Heart right ventricle (tissue), 16 donors: ENCODE measurements at regions not wholly inside any gene's neighbourhood (a gene's known extent, or its start where the extent isn't known, plus 50 kb on each side); places are given as distances from the start of the nearest gene placed in this dataset.

Experiments used
- ATAC-seq, 8 donors: fragments of 200-7000 bp; cut with Tn5 transposase; one replicate each; pipeline ENCODE4 v1.9.1; 2020; ENCODE audit warnings: mild to moderate bottlenecking in 8 of 8, moderate library complexity in 8 of 8, moderate number of reproducible peaks in 1 of 8
- DNase-seq, 2 donors: peaks; one replicate each; pipeline ENCODE4 v3.0.0-alpha.2; 2020
- H3K27ac ChIP-seq, 10 donors: fragments of 200-600 bp; sonication (generic) in 2 of 10; one replicate each; pipeline versions ENCODE4 v1.5.0 to v1.8.0; 2020 to 2022; ENCODE audit warnings: mild to moderate bottlenecking in 3 of 10
- H3K27me3 ChIP-seq, 7 donors: fragments of 200-600 bp; one replicate each; pipeline ENCODE4 v1.8.0; 2021 to 2022; ENCODE audit warnings: mild to moderate bottlenecking in 2 of 7
- H3K36me3 ChIP-seq, 9 donors: fragments of 200-600 bp; sonication (generic) in 1 of 9; one replicate each; pipeline versions ENCODE4 v1.5.0 to v1.8.0; 2020 to 2022; ENCODE audit warnings: mild to moderate bottlenecking in 2 of 9
- H3K4me1 ChIP-seq, 9 donors: fragments of 200-600 bp; sonication (generic) in 1 of 9; one replicate each; pipeline versions ENCODE4 v1.5.0 to v1.8.0; 2020 to 2022; ENCODE audit warnings: mild to moderate bottlenecking in 4 of 9
- H3K4me3 ChIP-seq, 10 donors: fragments of 200-600 bp; sonication (generic) in 2 of 10; one replicate each; pipeline versions ENCODE4 v1.5.0 to v1.8.0; 2020 to 2022; ENCODE audit warnings: mild to moderate bottlenecking in 7 of 10, moderate library complexity in 2 of 10
- H3K9me3 ChIP-seq, 11 donors: fragments of 200-600 bp in 10 of 11; sonication (generic) in 2 of 11; one replicate each; pipeline versions ENCODE4 v1.5.0 to v1.8.0; 2013 to 2022; ENCODE audit warnings: mild to moderate bottlenecking in 2 of 11, control low read depth in 1 of 11, moderate library complexity in 1 of 11
- WGBS, 2 donors: extraction: QIAGEN DNeasy Blood & Tissue Kit; methylation state at CpG; one replicate each; pipeline ENCODE4 v1.1.7; 2013; ENCODE audit warnings: inconsistent platforms in 1 of 2; 5-methylcytosine and 5-hydroxymethylcytosine counted together
- intact Hi-C, 10 donors: fragments of 100-400 bp; cut with DNase I; formaldehyde crosslinking; loops; one replicate each; pipeline versions ENCODE4 v1.11.1 to v1.14.2; 2022
- TF ChIP-seq, protein P1 (sequence below), 9 donors: fragments of 200-600 bp; sonication (generic) in 2 of 9; IDR thresholded peaks; one replicate each; pipeline versions ENCODE4 v1.5.0 to v1.8.0; 2021 to 2022; ENCODE audit warnings: antibody characterized with exemption in 9 of 9, mild to moderate bottlenecking in 5 of 9, moderate library complexity in 1 of 9
- donor health status: Arrhythmogenic right ventricular cardiomyopathy.
- donor health status: ischemic (EF 13 %, LVEDD 7.1; RV severe dilation, severe dysfunction).
- donor health status: healthy with polysubstance abuse.
- donor health status: DM: no; HTN: yes; CAD: no.
- donor health status: DM: no; HTN: no; CAD: no.
- donor health status: ischemic (EF 25% LVEDD 6.9; RV normal size, moderate dysfunction).
- donor health status: ischemic (EF 25% LVEDD 5.7; RV mildly dilated, moderate dysfunction).
- donor health status: healthy.
- donor health status: DM: yes; HTN: yes; CAD: no.
- donor health status: Ischemic cardiomyopathy.
- donor health status: ischemic (EF 35%, LVEDD 5.7; RV mildly dilated, moderate dysfunction).
- donor health status: nonischemic (EF 11% LVEDD 7.7; RV severe dilation, severe dysfunction).
- donor health status: DM: yes; HTN: yes; CAD: no.
- donor health status: PGD.
- donor health status: ischemic (EF 29% LVEDD 5.4; RV normal size, mild dysfunction).
- donor health status: nonischemic (EF 23%, LVEDD 6.1; RV moderate dilation, normal function).

GRCh38 chr13:81907787-81908372 is 1567.0 kb upstream of the SPRY2 start:
- Histone ChIP-seq H3K4me1 (no peaks in the 10 kb centered on the region), H3K27ac (no peak overlapping the region), H3K36me3 (no peaks in the 10 kb centered on the region), H3K27me3 (no peaks in the 10 kb centered on the region), H3K4me3 (no peak overlapping the region), H3K9me3 (peaks cover 0 to 15% (median 0%) of the 10 kb centered on the region in 11 donors)
- ATAC-seq = no peak
- no peak for DNase-seq
- intact Hi-C loops = no loop called here
- 85 to 88% methylated on average over 1 of the region's 1 CpG for WGBS, 2 donors
- TF ChIP-seq, protein P1, sequence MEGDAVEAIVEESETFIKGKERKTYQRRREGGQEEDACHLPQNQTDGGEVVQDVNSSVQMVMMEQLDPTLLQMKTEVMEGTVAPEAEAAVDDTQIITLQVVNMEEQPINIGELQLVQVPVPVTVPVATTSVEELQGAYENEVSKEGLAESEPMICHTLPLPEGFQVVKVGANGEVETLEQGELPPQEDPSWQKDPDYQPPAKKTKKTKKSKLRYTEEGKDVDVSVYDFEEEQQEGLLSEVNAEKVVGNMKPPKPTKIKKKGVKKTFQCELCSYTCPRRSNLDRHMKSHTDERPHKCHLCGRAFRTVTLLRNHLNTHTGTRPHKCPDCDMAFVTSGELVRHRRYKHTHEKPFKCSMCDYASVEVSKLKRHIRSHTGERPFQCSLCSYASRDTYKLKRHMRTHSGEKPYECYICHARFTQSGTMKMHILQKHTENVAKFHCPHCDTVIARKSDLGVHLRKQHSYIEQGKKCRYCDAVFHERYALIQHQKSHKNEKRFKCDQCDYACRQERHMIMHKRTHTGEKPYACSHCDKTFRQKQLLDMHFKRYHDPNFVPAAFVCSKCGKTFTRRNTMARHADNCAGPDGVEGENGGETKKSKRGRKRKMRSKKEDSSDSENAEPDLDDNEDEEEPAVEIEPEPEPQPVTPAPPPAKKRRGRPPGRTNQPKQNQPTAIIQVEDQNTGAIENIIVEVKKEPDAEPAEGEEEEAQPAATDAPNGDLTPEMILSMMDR (IDR thresholded peaks at IDR 0.05) = no peak

- Histone ChIP-seq H3K27ac (no peak overlapping the region), H3K36me3 (no peaks in the 10 kb centered on the region), H3K4me3 (no peak overlapping the region), H3K4me1 (no peaks in the 10 kb centered on the region), H3K27me3 (no peaks in the 10 kb centered on the region), H3K9me3 (peaks cover 0 to 67% (median 16%) of the 10 kb centered on the region in 11 donors)
- intact Hi-C loops = no loop called here
- TF ChIP-seq, protein P1 (IDR thresholded peaks at IDR 0.05) = no peak
- ATAC-seq (peak in 1 of 8 donors; percentile 22), DNase-seq (no peak)
- 86 to 93% methylated on average over 2 of the region's 2 CpGs for WGBS, 2 donors
Measured at GRCh38 chr13:81888855-81889254, 1547.9 kb upstream of the SPRY2 start.

DNA sequence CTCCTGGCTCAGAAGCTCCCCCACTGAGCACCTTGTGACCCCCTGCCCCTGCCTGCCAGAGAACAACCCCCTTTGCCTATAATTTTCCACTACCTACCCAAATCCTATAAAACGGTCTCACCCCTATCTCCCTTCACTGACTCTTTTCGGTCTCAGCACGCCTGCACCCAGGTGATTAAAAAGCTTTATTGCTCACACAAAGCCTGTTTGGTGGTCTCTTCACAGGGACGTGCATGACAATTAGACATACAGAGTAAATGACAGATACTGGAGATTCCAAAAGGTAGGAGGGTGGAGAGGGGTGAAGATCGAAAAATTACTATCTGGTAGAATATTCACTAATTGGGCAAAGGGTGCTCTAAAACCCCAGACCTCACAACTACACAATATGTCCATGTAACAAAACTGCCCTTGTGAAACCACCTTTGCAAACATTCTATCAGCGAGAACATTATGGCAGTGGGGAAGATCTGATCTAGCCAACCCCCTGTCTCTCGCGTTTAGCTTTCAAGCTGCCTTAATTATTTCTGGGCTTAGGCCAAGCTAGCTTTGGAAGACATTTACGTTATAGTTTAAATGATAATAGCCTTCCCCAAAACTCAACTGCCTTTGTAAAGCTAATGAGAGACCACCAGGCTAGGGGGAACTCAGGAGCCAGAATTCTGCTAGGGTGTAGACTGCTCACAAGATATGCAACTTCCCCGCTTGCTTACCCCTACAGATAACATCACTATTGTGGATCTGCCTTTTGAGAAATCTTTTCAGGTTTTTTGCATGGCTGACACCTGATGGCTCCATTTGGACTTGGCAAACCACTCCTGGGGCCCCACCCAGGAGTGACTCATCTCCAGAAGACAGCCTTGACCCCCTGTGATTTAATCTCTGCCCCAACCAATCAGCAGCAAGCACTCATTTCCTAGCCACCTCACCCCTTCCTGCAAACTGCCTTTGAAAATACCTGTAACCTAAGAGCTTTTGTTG is 1534.0 kb upstream of the SPRY2 start:
- ATAC-seq = no peak
- Histone ChIP-seq H3K36me3 (no peaks in the 10 kb centered on the region), H3K9me3 (no peaks in the 10 kb centered on the region), H3K4me1 (no peaks in the 10 kb centered on the region), H3K4me3 (no peak overlapping the region), H3K27me3 (no peaks in the 10 kb centered on the region), H3K27ac (no peak overlapping the region)
- TF ChIP-seq, protein P1 (IDR thresholded peaks at IDR 0.05) = no peak
- intact Hi-C loops = no loop called here
- DNase-seq = no peak
- 46 to 49% methylated on average over 10 of the region's 10 CpGs for WGBS, 2 donors

DNA sequence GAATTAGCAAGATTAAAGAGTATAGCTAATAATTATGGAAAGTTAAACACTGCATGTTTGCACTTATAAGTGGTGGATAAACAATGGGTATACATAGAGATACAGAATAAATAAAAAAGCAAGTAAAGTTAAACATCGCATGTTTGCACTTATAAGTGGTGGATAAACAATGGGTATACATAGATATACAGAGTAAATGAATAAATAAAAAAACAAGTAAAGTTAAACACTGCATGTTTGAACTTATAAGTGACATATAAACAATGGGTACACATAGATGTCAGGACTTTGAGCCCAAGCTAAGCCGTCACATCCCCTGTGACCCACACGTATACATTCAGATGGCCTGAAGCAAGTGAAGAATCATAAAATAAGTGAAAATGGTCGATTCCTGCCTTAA is 1533.3 kb upstream of the SPRY2 start:
- Histone ChIP-seq H3K27me3 (no peaks in the 10 kb centered on the region), H3K36me3 (no peaks in the 10 kb centered on the region), H3K4me1 (no peaks in the 10 kb centered on the region), H3K27ac (no peak overlapping the region), H3K9me3 (no peaks in the 10 kb centered on the region), H3K4me3 (no peak overlapping the region)
- 63 to 66% methylated on average over 4 of the region's 4 CpGs for WGBS, 2 donors
- DNase-seq (no peak), ATAC-seq (no peak)
- intact Hi-C loops = no loop called here
- TF ChIP-seq, protein P1 (IDR thresholded peaks at IDR 0.05) = no peak
